ENCODE measurements at regions not wholly inside any gene's neighbourhood (a gene's known extent, or its start where the extent isn't known, plus 50 kb on each side); places are given as distances from the start of the nearest gene placed in this dataset.

- TF ChIP-seq, protein P1, sequence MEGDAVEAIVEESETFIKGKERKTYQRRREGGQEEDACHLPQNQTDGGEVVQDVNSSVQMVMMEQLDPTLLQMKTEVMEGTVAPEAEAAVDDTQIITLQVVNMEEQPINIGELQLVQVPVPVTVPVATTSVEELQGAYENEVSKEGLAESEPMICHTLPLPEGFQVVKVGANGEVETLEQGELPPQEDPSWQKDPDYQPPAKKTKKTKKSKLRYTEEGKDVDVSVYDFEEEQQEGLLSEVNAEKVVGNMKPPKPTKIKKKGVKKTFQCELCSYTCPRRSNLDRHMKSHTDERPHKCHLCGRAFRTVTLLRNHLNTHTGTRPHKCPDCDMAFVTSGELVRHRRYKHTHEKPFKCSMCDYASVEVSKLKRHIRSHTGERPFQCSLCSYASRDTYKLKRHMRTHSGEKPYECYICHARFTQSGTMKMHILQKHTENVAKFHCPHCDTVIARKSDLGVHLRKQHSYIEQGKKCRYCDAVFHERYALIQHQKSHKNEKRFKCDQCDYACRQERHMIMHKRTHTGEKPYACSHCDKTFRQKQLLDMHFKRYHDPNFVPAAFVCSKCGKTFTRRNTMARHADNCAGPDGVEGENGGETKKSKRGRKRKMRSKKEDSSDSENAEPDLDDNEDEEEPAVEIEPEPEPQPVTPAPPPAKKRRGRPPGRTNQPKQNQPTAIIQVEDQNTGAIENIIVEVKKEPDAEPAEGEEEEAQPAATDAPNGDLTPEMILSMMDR (conservative IDR thresholded peaks at IDR 0.05 in 1 of 2, IDR thresholded peaks at IDR 0.05 in 1 of 2; ENCODE audit: extremely low read depth in 1 of 2, insufficient read depth in 1 of 2, low read depth in 1 of 2, low read length in 2 of 2), result no peak
- TF ChIP-seq EZH2 (IDR thresholded peaks at IDR 0.05; ENCODE audit: borderline replicate concordance, low read length), result no peak
Measured at GRCh38 chr3:178381555-178381954, 154.7 kb upstream of the KCNMB2 start.

All from mammary epithelial cell (primary cell).